ENCODE measurements at regions not wholly inside any gene's neighbourhood (a gene's known extent, or its start where the extent isn't known, plus 50 kb on each side); places are given as distances from the start of the nearest gene placed in this dataset.
A peak's percentile ranks its signal among the peaks of the same experiment; 100 is the strongest.

GRCh38 chr20:58099291-58099935, 129.0 kb downstream of the ANKRD60 start:
- H3K27ac ChIP-seq, result no peak overlapping the region
- TF ChIP-seq CTCF (IDR thresholded peaks at IDR 0.05), result no peak
- intact Hi-C loops (cut with DNase I), result no loop called here
- no peaks in the 10 kb centered on the region for H3K4me1 ChIP-seq
- H3K9me3 ChIP-seq, result no peaks in the 10 kb centered on the region
- H3K36me3 ChIP-seq, result no peaks in the 10 kb centered on the region
- no peak for ATAC-seq
- H3K27me3 ChIP-seq (ENCODE audit: low read depth), result no peaks in the 10 kb centered on the region
- DNase-seq, result no peak
- H3K4me3 ChIP-seq, result no peak overlapping the region

- no peak for ATAC-seq
- intact Hi-C loops (cut with DNase I), result no loop called here
- no peak overlapping the region for H3K27ac ChIP-seq
- no peaks in the 10 kb centered on the region for H3K9me3 ChIP-seq
- H3K4me3 ChIP-seq, result no peak overlapping the region
- no peak for TF ChIP-seq CTCF (IDR thresholded peaks at IDR 0.05)
- DNase-seq, result no peak
- H3K36me3 ChIP-seq, result no peaks in the 10 kb centered on the region
- H3K4me1 ChIP-seq, result no peaks in the 10 kb centered on the region
- H3K27me3 ChIP-seq (ENCODE audit: low read depth), result no peaks in the 10 kb centered on the region
Measured at GRCh38 chr20:58098571-58098970, 129.9 kb downstream of the ANKRD60 start.

- H3K9me3 ChIP-seq, result no peaks in the 10 kb centered on the region
- no peak overlapping the region for H3K4me3 ChIP-seq
- no peak for ATAC-seq
- H3K27me3 ChIP-seq (ENCODE audit: low read depth), result no peaks in the 10 kb centered on the region
- no peak for DNase-seq
- H3K4me1 ChIP-seq, result no peaks in the 10 kb centered on the region
- TF ChIP-seq CTCF (IDR thresholded peaks at IDR 0.05), result no peak
- no peaks in the 10 kb centered on the region for H3K36me3 ChIP-seq
- intact Hi-C loops (cut with DNase I), result no loop called here
- no peak overlapping the region for H3K27ac ChIP-seq
Measured at GRCh38 chr20:58097943-58098342, 130.5 kb downstream of the ANKRD60 start.

- Histone ChIP-seq H3K27me3 (ENCODE audit: low read depth) (no peaks in the 10 kb centered on the region), H3K4me1 (no peaks in the 10 kb centered on the region), H3K9me3 (no peaks in the 10 kb centered on the region), H3K27ac (no peak overlapping the region), H3K4me3 (no peak overlapping the region), H3K36me3 (no peaks in the 10 kb centered on the region)
- no peak for TF ChIP-seq CTCF (IDR thresholded peaks at IDR 0.05)
- DNase-seq (no peak), ATAC-seq (no peak)
- intact Hi-C loops (cut with DNase I), result no loop called here
Measured at GRCh38 chr20:58097429-58097828, 131.0 kb downstream of the ANKRD60 start.

GRCh38 chr20:58096880-58097423, 131.5 kb downstream of the ANKRD60 start:
- DNase-seq, result no peak

More at GRCh38 chr20:58096880-58097423, 131.5 kb downstream of the ANKRD60 start:
- Histone ChIP-seq H3K9me3 (no peaks in the 10 kb centered on the region), H3K36me3 (no peaks in the 10 kb centered on the region), H3K27me3 (ENCODE audit: low read depth) (no peaks in the 10 kb centered on the region), H3K4me3 (no peak overlapping the region), H3K4me1 (no peaks in the 10 kb centered on the region), H3K27ac (no peak overlapping the region)
- no peak for TF ChIP-seq CTCF (IDR thresholded peaks at IDR 0.05)
- intact Hi-C loops (cut with DNase I), result no loop called here
- ATAC-seq, result peak in 1 of 2 donors; percentile 25
